Adipocyte (in vitro differentiated cells): ENCODE measurements at regions not wholly inside any gene's neighbourhood (a gene's known extent, or its start where the extent isn't known, plus 50 kb on each side); places are given as distances from the start of the nearest gene placed in this dataset.
"Not testable (repeated sequence)": the region's sequence is repeated elsewhere in the genome, so short reads cannot be mapped to it uniquely, and the experiment has no call there.

Experiments used
- DNase-seq: peaks from one replicate; pipeline ENCODE4 v3.0.0-alpha.2; 2015; ENCODE audit warnings: low read depth
- H3K27me3 ChIP-seq: replicated peaks from 2 replicates; pipeline ENCODE4 v1.7.0; 2013; ENCODE audit warnings: mild to moderate bottlenecking, low read length, moderate library complexity; ENCODE audit not compliant: control insufficient read depth, insufficient read depth
- H3K36me3 ChIP-seq: 2 replicates; pipeline ENCODE4 v1.7.0; 2013; ENCODE audit warnings: low read length, mild to moderate bottlenecking, moderate library complexity; ENCODE audit not compliant: control insufficient read depth, insufficient read depth, severe bottlenecking
- H3K4me1 ChIP-seq: 2 replicates; pipeline ENCODE4 v1.7.0; 2013; ENCODE audit warnings: mild to moderate bottlenecking, low read length, moderate library complexity; ENCODE audit not compliant: control insufficient read depth, insufficient read depth
- H3K4me3 ChIP-seq: 2 replicates; pipeline ENCODE4 v1.7.0; 2013; ENCODE audit warnings: mild to moderate bottlenecking, low read length, moderate library complexity
- H3K9ac ChIP-seq: 2 replicates; pipeline ENCODE4 v1.7.0; 2013; ENCODE audit warnings: mild to moderate bottlenecking, low read length, moderate library complexity
- H3K9me3 ChIP-seq: 2 replicates; pipeline ENCODE4 v1.7.0; 2013; ENCODE audit warnings: mild to moderate bottlenecking, low read length, moderate library complexity; ENCODE audit not compliant: control insufficient read depth

GRCh38 chr12:14213542-14213941 lies 151.9 kb upstream of the ATF7IP start:
- peaks cover 33% of the 10 kb centered on the region for H3K4me1 ChIP-seq
- no peaks in the 10 kb centered on the region for H3K36me3 ChIP-seq
- no peak overlapping the region for H3K9ac ChIP-seq
- DNase-seq, result no peak
- H3K27me3 ChIP-seq, result no peaks in the 10 kb centered on the region
- no peaks in the 10 kb centered on the region for H3K9me3 ChIP-seq
- no peak overlapping the region for H3K4me3 ChIP-seq

- Histone ChIP-seq H3K4me1 (peaks cover 33% of the 10 kb centered on the region), H3K9ac (no peak overlapping the region), H3K36me3 (no peaks in the 10 kb centered on the region), H3K27me3 (no peaks in the 10 kb centered on the region), H3K9me3 (no peaks in the 10 kb centered on the region), H3K4me3 (no peak overlapping the region)
- no peak for DNase-seq
Measured at GRCh38 chr12:14214495-14214894, 151.0 kb upstream of the ATF7IP start.

GRCh38 chr12:14215949-14216348 lies 149.5 kb upstream of the ATF7IP start:
- not testable (repeated sequence) for H3K27me3 ChIP-seq, H3K36me3 ChIP-seq, H3K9ac ChIP-seq, DNase-seq, H3K9me3 ChIP-seq
- peaks cover 33% of the 10 kb centered on the region for H3K4me1 ChIP-seq
- peak overlapping the region; percentile 11 for H3K4me3 ChIP-seq

GRCh38 chr12:14216405-14217294 lies 148.8 kb upstream of the ATF7IP start:
- no peaks in the 10 kb centered on the region for H3K36me3 ChIP-seq
- peak overlapping the region; percentile 11 for H3K4me3 ChIP-seq

GRCh38 chr12:14219156-14219555 lies 146.3 kb upstream of the ATF7IP start:
- Histone ChIP-seq H3K4me3 (no peak overlapping the region), H3K4me1 (peaks cover 8% of the 10 kb centered on the region), H3K9me3 (peaks cover 2% of the 10 kb centered on the region), H3K9ac (no peak overlapping the region), H3K36me3 (no peaks in the 10 kb centered on the region), H3K27me3 (no peaks in the 10 kb centered on the region)
- DNase-seq, result no peak

More at GRCh38 chr12:14216405-14217294, 148.8 kb upstream of the ATF7IP start:
- no peak overlapping the region for H3K9ac ChIP-seq
- peaks cover 2% of the 10 kb centered on the region for H3K9me3 ChIP-seq
- H3K4me1 ChIP-seq, result peaks cover 30% of the 10 kb centered on the region
- H3K27me3 ChIP-seq, result no peaks in the 10 kb centered on the region
- peak; percentile 31 for DNase-seq

- not testable (repeated sequence) for H3K4me3 ChIP-seq, H3K27me3 ChIP-seq, H3K9ac ChIP-seq, H3K9me3 ChIP-seq, H3K36me3 ChIP-seq, DNase-seq, H3K4me1 ChIP-seq
Measured at GRCh38 chr12:14219670-14220069, 145.8 kb upstream of the ATF7IP start.

DNA sequence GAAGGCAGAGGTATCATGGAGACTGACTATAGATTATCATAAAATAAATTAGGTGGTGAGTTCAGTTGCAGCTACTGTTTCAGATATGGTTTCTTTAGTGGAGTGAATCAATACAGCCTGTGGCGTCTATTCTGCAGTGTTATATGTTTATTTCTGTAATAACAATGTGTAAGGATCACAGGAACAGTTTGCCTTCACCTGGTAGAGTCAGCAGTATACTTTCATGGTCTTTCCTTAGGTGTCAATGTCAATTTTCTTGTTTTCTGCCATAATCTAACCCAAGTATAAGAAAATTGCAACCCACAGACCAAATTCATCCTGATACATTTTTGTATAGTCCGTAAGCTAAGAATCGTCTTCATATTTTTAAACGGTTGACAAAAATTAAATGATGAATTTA lies 140.4 kb upstream of the ATF7IP start:
- Histone ChIP-seq H3K4me3 (no peak overlapping the region), H3K36me3 (no peaks in the 10 kb centered on the region), H3K4me1 (no peaks in the 10 kb centered on the region), H3K9me3 (peaks cover 5% of the 10 kb centered on the region), H3K9ac (no peak overlapping the region), H3K27me3 (no peaks in the 10 kb centered on the region)
- DNase-seq, result no peak

DNA sequence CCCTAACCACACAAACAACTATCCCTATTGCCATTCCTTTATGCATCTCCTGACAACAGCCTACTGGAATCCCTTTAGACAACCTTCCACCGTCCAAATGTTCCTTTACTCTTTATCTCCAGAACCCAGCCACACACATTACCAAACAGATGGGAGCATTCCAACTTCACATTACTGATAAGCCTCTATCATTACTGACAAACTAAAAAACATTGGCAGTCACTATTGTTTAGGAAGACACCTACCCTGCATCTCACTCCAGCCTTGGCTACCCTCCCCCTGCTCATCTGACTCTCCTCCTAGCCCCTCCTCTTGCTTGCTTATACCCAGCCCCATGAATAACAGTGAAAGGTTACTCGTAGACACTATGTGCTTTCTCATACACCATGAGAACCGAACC lies 130.3 kb upstream of the ATF7IP start:
- not testable (repeated sequence) for H3K27me3 ChIP-seq, H3K4me3 ChIP-seq, H3K9ac ChIP-seq, DNase-seq, H3K36me3 ChIP-seq
- Histone ChIP-seq H3K4me1 (peaks cover 11% of the 10 kb centered on the region), H3K9me3 (peaks cover 26% of the 10 kb centered on the region)

- not testable (repeated sequence) for H3K4me3 ChIP-seq, H3K27me3 ChIP-seq, H3K36me3 ChIP-seq, DNase-seq, H3K9ac ChIP-seq
- Histone ChIP-seq H3K9me3 (peaks cover 19% of the 10 kb centered on the region), H3K4me1 (peaks cover 13% of the 10 kb centered on the region)
Measured at GRCh38 chr12:14236641-14237040, 128.8 kb upstream of the ATF7IP start.

DNA sequence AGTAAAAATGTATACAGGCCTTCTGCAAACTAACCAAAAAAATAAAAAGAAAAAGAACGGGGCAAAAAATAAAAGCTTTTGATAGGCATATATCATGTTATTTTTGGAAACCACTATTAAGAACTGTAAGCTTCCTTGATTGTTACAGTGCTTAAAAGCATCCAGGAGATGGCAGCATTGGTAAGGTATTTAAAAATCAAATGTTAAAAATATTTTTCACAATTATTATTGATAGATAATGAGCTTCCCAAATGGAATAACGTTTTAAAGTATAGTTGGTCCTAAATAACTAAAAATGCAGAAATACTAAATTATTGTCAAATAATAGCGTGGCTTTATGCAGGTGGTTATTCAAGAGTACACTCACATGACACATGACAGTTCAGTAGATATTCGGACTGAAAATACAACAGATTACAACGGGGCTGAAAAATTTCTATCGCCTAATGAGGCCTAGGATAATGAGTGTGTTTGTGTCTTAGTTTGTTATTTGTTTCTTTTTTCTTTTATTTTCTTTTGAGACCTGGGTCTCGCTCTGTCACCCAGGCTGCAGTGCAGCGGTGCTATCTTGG lies 127.2 kb upstream of the ATF7IP start:
- H3K4me1 ChIP-seq, result peaks cover 13% of the 10 kb centered on the region
- H3K27me3 ChIP-seq, result peaks cover 5% of the 10 kb centered on the region
- H3K4me3 ChIP-seq, result no peak overlapping the region
- H3K9ac ChIP-seq, result no peak overlapping the region
- H3K36me3 ChIP-seq, result no peaks in the 10 kb centered on the region
- H3K9me3 ChIP-seq, result peaks cover 32% of the 10 kb centered on the region
- DNase-seq, result peak; percentile 73

- peaks cover 43% of the 10 kb centered on the region for H3K9me3 ChIP-seq
- no peaks in the 10 kb centered on the region for H3K27me3 ChIP-seq
- DNase-seq, result peak; percentile 52
- H3K36me3 ChIP-seq, result no peaks in the 10 kb centered on the region
- H3K9ac ChIP-seq, result peak overlapping the region; percentile 55
- H3K4me3 ChIP-seq, result peak overlapping the region; percentile 53
- peaks cover 13% of the 10 kb centered on the region for H3K4me1 ChIP-seq
Measured at GRCh38 chr12:14239350-14239934, 126.0 kb upstream of the ATF7IP start.
